ENCODE measurements at regions not wholly inside any gene's neighbourhood (a gene's known extent, or its start where the extent isn't known, plus 50 kb on each side); places are given as distances from the start of the nearest gene placed in this dataset.

DNA sequence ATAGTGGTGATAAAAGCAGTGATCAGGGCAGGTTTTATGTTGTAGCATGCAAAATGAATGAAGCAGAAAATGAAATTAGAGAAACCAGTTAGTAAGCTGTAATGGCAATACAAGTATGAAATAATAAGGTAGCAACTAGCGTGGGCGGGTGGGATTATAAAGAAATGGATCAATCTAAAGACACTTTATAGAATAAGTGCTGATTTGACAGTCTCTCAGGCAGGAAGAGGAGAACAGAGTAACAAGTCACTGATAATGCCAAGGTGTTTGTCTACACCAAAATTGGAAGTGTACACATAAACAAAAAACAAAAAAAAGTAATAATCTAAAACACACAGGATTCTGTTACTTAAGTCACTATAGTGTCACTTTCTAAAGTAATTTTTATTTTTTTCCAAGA lies 51.0 kb upstream of the PCBP1 start:
- H3K4me3 ChIP-seq (ENCODE audit: control insufficient read depth in 2 of 3, extremely low read depth in 1 of 3, insufficient read depth in 2 of 3, low read depth in 1 of 3, low read length in 3 of 3): no peak overlapping the region
- H4K20me1 ChIP-seq (ENCODE audit: control insufficient read depth, extremely low read depth, insufficient read depth, low read length): no peaks in the 10 kb centered on the region
- H3K27me3 ChIP-seq (ENCODE audit: control insufficient read depth, extremely low read depth, insufficient read depth, low read length): no peaks in the 10 kb centered on the region
- no peak overlapping the region for H3K4me2 ChIP-seq (ENCODE audit: control insufficient read depth, extremely low read depth, insufficient read depth, low read depth, low read length)
- no peaks in the 10 kb centered on the region for H3K36me3 ChIP-seq (ENCODE audit: control insufficient read depth in 2 of 2, extremely low read depth in 1 of 2, insufficient read depth in 2 of 2, low read length in 2 of 2)
- H3K27ac ChIP-seq (ENCODE audit: control insufficient read depth, insufficient read depth, low read length): no peak overlapping the region
- no peaks in the 10 kb centered on the region for H3K79me2 ChIP-seq (ENCODE audit: control insufficient read depth, insufficient read depth, low read length)
- no peaks in the 10 kb centered on the region for H3K9me3 ChIP-seq (ENCODE audit: control insufficient read depth, low read depth, low read length)
- no peaks in the 10 kb centered on the region for H3K9me1 ChIP-seq (ENCODE audit: control insufficient read depth, extremely low read depth, insufficient read depth, low read length)
- no peak overlapping the region for H2AFZ ChIP-seq (ENCODE audit: control insufficient read depth, low read length)
- no peak overlapping the region for H3K9ac ChIP-seq (ENCODE audit: control insufficient read depth, extremely low read depth, insufficient read depth, low read length)
- dilution Hi-C loops (cut with MboI; ENCODE audit: extremely low pct_ligation_motif_present, low sequenced_read_pairs): no loop called here
- no peaks in the 10 kb centered on the region for H3K4me1 ChIP-seq (ENCODE audit: control insufficient read depth, extremely low read depth, insufficient read depth, low read length)
- TF ChIP-seq, protein P1, sequence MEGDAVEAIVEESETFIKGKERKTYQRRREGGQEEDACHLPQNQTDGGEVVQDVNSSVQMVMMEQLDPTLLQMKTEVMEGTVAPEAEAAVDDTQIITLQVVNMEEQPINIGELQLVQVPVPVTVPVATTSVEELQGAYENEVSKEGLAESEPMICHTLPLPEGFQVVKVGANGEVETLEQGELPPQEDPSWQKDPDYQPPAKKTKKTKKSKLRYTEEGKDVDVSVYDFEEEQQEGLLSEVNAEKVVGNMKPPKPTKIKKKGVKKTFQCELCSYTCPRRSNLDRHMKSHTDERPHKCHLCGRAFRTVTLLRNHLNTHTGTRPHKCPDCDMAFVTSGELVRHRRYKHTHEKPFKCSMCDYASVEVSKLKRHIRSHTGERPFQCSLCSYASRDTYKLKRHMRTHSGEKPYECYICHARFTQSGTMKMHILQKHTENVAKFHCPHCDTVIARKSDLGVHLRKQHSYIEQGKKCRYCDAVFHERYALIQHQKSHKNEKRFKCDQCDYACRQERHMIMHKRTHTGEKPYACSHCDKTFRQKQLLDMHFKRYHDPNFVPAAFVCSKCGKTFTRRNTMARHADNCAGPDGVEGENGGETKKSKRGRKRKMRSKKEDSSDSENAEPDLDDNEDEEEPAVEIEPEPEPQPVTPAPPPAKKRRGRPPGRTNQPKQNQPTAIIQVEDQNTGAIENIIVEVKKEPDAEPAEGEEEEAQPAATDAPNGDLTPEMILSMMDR (optimal IDR thresholded peaks at IDR 0.05 in 1 of 3, IDR thresholded peaks at IDR 0.05 in 1 of 3, conservative IDR thresholded peaks at IDR 0.05 in 1 of 3; ENCODE audit: extremely low read depth in 1 of 3, insufficient read depth in 2 of 3, low read length in 3 of 3): no peak
- no peak for TF ChIP-seq EZH2 (IDR thresholded peaks at IDR 0.05; ENCODE audit: low read length)
- DNase-seq (ENCODE audit: low read depth, low spot score) (no peak), FAIRE-seq (no peak)

DNA sequence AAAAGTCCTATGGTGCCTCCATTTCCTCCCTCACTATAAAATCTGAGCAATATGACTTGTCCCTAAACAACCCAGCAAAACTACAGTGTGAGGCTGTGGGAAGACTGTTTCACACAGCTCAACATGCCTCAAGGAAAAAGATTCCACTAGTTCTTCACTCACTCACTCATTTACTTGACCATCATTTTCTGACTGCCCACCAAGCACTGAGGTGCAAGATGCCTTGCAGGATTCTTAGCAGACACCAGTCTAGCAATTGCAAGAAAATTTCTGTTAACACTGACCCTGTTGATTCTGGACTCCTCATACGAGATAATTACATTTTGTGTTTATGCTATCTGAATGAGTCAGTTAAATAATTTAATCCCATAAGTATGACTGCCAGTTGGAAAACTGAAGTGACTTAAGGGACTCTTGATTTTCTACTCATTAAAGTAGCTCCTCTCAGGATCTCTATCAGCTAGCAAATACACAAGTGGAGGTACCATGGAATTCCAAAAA lies 51.9 kb upstream of the PCBP1 start:
- no peaks in the 10 kb centered on the region for H3K36me3 ChIP-seq (ENCODE audit: control insufficient read depth in 2 of 2, extremely low read depth in 1 of 2, insufficient read depth in 2 of 2, low read length in 2 of 2)
- no peak for DNase-seq (ENCODE audit: low read depth, low spot score)
- H3K4me1 ChIP-seq (ENCODE audit: control insufficient read depth, extremely low read depth, insufficient read depth, low read length): no peaks in the 10 kb centered on the region
- FAIRE-seq: no peak
- dilution Hi-C loops (cut with MboI; ENCODE audit: extremely low pct_ligation_motif_present, low sequenced_read_pairs): no loop called here
- H3K9me3 ChIP-seq (ENCODE audit: control insufficient read depth, low read depth, low read length): no peaks in the 10 kb centered on the region
- no peaks in the 10 kb centered on the region for H3K9me1 ChIP-seq (ENCODE audit: control insufficient read depth, extremely low read depth, insufficient read depth, low read length)
- no peak overlapping the region for H3K4me3 ChIP-seq (ENCODE audit: control insufficient read depth in 2 of 3, extremely low read depth in 1 of 3, insufficient read depth in 2 of 3, low read depth in 1 of 3, low read length in 3 of 3)
- H3K4me2 ChIP-seq (ENCODE audit: control insufficient read depth, extremely low read depth, insufficient read depth, low read depth, low read length): no peak overlapping the region
- no peak overlapping the region for H2AFZ ChIP-seq (ENCODE audit: control insufficient read depth, low read length)
- H3K27ac ChIP-seq (ENCODE audit: control insufficient read depth, insufficient read depth, low read length): no peak overlapping the region
- H3K27me3 ChIP-seq (ENCODE audit: control insufficient read depth, extremely low read depth, insufficient read depth, low read length): no peaks in the 10 kb centered on the region
- TF ChIP-seq, protein P1 (optimal IDR thresholded peaks at IDR 0.05 in 1 of 3, IDR thresholded peaks at IDR 0.05 in 1 of 3, conservative IDR thresholded peaks at IDR 0.05 in 1 of 3; ENCODE audit: extremely low read depth in 1 of 3, insufficient read depth in 2 of 3, low read length in 3 of 3): no peak
- TF ChIP-seq EZH2 (IDR thresholded peaks at IDR 0.05; ENCODE audit: low read length): no peak
- H3K79me2 ChIP-seq (ENCODE audit: control insufficient read depth, insufficient read depth, low read length): no peaks in the 10 kb centered on the region
- no peak overlapping the region for H3K9ac ChIP-seq (ENCODE audit: control insufficient read depth, extremely low read depth, insufficient read depth, low read length)
- no peaks in the 10 kb centered on the region for H4K20me1 ChIP-seq (ENCODE audit: control insufficient read depth, extremely low read depth, insufficient read depth, low read length)
